ENCODE measurements at regions not wholly inside any gene's neighbourhood (a gene's known extent, or its start where the extent isn't known, plus 50 kb on each side); places are given as distances from the start of the nearest gene placed in this dataset.
"Not testable (repeated sequence)": the region's sequence is repeated elsewhere in the genome, so short reads cannot be mapped to it uniquely, and the experiment has no call there.

- DNase-seq = no peak
Observed at GRCh38 chr6:14294270-14294951, 176.8 kb downstream of the CD83 start.

- DNase-seq = not testable (repeated sequence)
Observed at GRCh38 chr6:14296698-14297097, 179.1 kb downstream of the CD83 start.

GRCh38 chr6:14297118-14297517 is 179.5 kb downstream of the CD83 start:
- DNase-seq = not testable (repeated sequence)

GRCh38 chr6:14300189-14300588 is 182.6 kb downstream of the CD83 start:
- not testable (repeated sequence) for DNase-seq

GRCh38 chr6:14300721-14301120 is 183.1 kb downstream of the CD83 start:
- not testable (repeated sequence) for DNase-seq

GRCh38 chr6:14301477-14301876 is 183.9 kb downstream of the CD83 start:
- not testable (repeated sequence) for DNase-seq

- no peak for DNase-seq
Observed at GRCh38 chr6:14305131-14305530, 187.6 kb downstream of the CD83 start.

GRCh38 chr6:14305624-14306023 is 188.1 kb downstream of the CD83 start:
- DNase-seq = no peak

GRCh38 chr6:14306151-14306906 is 188.8 kb downstream of the CD83 start:
- no peak for DNase-seq

- no peak for DNase-seq
Observed at GRCh38 chr6:14309516-14309915, 191.9 kb downstream of the CD83 start.

- DNase-seq = no peak
Observed at GRCh38 chr6:14309951-14310445, 192.4 kb downstream of the CD83 start.

GRCh38 chr6:14310960-14311359 is 193.4 kb downstream of the CD83 start:
- peak; percentile 63 to 87 (median 86) for DNase-seq

- DNase-seq = peak; percentile 21 to 65 (median 44)
Observed at GRCh38 chr6:14312587-14312986, 195.0 kb downstream of the CD83 start.

GRCh38 chr6:14313248-14313647 is 195.7 kb downstream of the CD83 start:
- DNase-seq = peak; percentile 60 to 85 (median 80)

GRCh38 chr6:14315353-14315752 is 197.8 kb downstream of the CD83 start:
- no peak for DNase-seq

GRCh38 chr6:14316651-14317386 is 199.2 kb downstream of the CD83 start:
- no peak for DNase-seq

- DNase-seq = no peak
Observed at GRCh38 chr6:14317387-14317970, 199.9 kb downstream of the CD83 start.

- DNase-seq = no peak
Observed at GRCh38 chr6:14320332-14320731, 202.8 kb downstream of the CD83 start.

- DNase-seq = peak in 1 of 4 experiments; percentile 36
Observed at GRCh38 chr6:14321992-14322772, 204.6 kb downstream of the CD83 start.

- DNase-seq = no peak
Observed at GRCh38 chr6:14322841-14323240, 205.3 kb downstream of the CD83 start.

- DNase-seq = no peak
Observed at GRCh38 chr6:14326774-14327173, 209.2 kb downstream of the CD83 start.

- no peak for DNase-seq
Observed at GRCh38 chr6:14328163-14328562, 210.6 kb downstream of the CD83 start.
